Middle frontal gyrus (tissue), 1 donor: ENCODE measurements at regions not wholly inside any gene's neighbourhood (a gene's known extent, or its start where the extent isn't known, plus 50 kb on each side); places are given as distances from the start of the nearest gene placed in this dataset.
"Not testable (repeated sequence)": the region's sequence is repeated elsewhere in the genome, so short reads cannot be mapped to it uniquely, and the experiment has no call there.

Source experiments
- DNase-seq: peaks from one replicate; pipeline ENCODE4 v3.0.0-alpha.2; 2015; ENCODE audit warnings: low spot score; ENCODE audit errors: extremely low spot score

GRCh38 chr1:195763146-195763906 lies 844.9 kb downstream of the KCNT2 start:
- no peak for DNase-seq

DNA sequence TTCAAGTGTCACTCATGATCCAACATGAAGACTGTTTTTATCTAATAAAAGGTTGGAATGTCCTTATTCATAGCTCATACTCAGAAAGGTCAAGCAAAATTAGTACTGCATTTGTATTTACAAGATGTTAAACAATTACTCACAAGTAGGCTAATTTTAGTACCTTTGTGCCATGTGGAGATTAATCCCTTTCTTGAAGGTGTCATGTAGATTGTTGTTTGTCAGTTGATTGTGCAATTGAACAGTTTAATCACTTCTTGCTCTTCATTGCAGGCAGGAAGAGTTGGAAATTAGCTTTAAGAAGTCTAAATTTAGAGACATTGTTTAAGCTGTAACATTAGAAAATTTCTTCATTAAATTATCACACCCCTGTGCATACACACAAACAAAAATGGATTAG lies 847.1 kb downstream of the KCNT2 start:
- DNase-seq: no peak

- no peak for DNase-seq
Measured at GRCh38 chr1:195756109-195756508, 852.1 kb downstream of the KCNT2 start.

DNA sequence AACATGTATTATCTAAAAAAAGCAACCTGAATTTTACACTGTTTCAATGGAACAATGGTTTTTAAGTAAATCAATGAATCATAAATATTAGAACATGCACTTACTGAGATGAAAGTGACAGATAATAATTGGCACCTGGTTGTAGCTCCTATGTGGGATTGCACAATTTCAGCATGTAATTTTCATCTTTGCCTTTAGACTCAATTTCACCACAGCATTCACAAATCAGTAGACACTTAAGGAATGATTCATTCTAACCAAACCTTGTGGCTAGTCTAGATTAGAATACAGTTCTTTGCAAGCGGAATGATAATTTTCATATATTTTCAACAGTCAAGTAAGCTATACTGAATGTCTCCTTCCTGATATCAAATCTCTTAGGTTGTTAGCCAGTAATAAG lies 853.4 kb downstream of the KCNT2 start:
- DNase-seq: no peak

DNA sequence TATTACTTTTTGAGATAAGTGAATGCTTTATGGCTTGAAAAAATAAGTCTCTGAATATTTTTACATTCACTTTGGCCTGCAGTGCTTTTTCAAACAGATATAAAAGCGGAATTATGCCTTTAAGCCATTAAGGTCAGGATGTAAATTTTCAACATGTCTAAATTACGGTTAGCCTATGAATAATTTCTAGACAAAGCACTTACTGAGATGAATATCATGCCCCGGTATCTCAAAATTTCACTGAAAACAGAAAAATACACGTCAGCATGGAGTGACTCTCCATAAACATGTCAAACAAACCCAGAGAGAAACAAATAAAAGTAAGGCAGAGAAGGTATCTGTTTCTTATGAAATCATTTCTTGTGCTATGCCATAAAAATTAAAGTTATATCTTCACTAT lies 853.9 kb downstream of the KCNT2 start:
- DNase-seq: no peak

DNA sequence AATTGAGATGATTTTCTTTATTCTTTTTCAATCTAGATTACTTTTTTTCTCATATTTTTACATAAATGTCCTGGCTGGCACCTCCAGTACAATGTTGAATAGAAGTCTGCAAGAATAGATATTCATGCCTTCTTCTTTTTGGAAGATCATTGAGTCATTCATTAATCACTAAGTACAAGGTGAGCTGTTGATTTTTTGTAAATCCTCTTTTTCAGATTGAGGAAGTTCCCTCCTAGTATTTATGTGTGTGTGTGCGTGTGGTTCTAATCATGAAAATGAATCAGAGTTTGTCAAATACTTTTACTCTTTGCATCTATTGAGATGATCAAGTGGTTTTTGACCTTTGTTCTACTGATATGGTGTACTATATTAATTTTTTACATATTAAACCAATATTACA lies 859.3 kb downstream of the KCNT2 start:
- DNase-seq: no peak

DNA sequence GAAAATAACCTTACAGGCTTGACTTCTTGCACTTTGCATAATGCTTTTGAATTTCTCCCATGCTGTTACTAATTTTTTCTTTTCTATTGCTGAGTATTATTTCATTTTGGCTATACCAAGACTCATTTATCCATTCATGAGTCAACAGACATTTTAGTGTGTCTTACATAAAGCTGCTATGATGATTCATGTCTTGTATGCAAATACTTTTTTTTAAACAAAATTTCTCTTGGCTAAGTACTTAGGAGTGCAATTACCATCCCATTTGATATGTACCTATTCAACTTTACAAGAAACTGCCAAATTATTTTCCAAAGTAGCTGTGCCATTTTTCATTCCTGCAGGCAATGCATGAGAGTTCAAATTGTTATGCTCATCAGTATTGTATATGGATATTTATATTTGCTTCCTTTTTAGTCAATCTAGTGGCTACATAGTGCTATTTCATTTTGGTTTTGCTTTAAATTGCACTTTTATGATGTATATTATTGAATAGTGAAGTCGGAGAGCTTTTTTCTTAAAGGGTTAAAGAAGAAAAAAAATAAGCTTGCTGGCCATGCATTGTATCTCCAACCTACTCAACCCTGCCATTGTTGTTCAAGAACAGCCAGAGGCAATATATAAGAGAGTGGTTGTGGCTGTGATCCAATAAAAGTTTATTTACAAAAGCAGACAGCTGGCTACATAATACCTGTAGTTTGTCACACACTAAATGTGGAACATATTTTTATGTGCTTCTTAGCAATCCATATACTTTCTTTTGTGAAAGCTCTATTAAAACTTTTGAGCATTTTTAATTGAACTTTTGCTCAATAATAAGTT lies 862.8 kb downstream of the KCNT2 start:
- DNase-seq: no peak

- DNase-seq: no peak
Measured at GRCh38 chr1:195744256-195744655, 864.0 kb downstream of the KCNT2 start.

DNA sequence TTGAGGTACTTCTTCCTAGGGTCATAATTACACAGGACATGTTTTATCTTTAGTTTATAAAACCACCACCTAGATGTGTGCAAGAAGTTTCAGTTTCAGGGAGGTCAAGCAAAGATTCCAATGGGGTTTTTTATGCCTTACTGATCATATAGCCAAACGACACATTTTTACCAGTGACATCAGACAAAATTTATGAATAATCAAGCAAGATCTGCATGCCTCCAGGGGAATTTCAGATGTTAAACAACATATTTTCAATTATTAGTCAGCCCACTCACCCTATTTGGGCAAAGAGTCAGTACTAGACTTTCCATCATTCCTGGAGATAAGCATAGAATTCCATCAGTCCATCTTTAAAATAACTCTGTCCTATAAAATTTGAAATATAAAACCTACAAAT lies 867.4 kb downstream of the KCNT2 start:
- no peak for DNase-seq

GRCh38 chr1:195738966-195739650 lies 869.1 kb downstream of the KCNT2 start:
- DNase-seq: no peak

- no peak for DNase-seq
Measured at GRCh38 chr1:195735140-195735539, 873.1 kb downstream of the KCNT2 start.

DNA sequence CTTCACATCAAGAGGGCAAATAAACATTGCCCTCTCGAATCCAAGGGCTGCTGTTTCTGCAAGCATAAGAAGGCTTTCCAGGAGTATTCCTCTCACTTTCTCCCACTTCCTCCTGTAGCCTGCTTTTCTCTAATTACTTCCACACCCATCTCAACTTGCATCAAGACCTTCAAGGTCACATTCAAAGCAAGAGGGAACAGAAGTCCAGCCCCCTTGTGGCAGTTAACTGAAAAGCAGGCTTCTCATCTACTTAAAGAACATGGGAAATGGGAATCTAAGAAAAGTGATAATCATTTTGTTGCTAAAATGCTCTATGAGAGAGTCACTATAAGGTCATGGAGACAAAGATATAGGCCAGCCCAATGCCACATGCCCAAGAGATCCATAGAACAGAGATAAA lies 874.4 kb downstream of the KCNT2 start:
- DNase-seq: no peak

GRCh38 chr1:195733408-195733807 lies 874.8 kb downstream of the KCNT2 start:
- DNase-seq: no peak

GRCh38 chr1:195731385-195731784 lies 876.9 kb downstream of the KCNT2 start:
- DNase-seq: no peak

GRCh38 chr1:195723796-195724194 lies 884.4 kb downstream of the KCNT2 start:
- DNase-seq: no peak

- not testable (repeated sequence) for DNase-seq
Measured at GRCh38 chr1:195722852-195723795, 885.1 kb downstream of the KCNT2 start.

DNA sequence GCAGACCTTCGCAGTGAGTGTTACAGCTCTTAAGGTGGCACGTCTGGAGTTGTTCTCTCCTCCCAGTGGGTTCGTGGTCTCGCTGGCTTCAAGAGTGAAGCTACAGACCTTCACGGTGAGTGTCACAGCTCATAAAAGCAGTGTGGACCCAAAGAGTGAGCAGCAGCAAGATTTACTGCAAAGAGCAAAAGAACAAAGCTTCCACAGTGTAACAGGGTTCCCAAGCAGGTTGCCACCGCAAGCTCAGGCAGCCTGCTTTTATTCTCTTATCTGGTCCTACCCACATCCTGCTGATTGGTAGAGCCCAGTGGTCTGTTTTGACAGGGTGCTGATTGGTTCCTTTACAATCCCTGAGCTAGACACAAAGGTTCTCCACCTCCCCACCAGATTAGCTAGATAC lies 886.1 kb downstream of the KCNT2 start:
- not testable (repeated sequence) for DNase-seq

DNA sequence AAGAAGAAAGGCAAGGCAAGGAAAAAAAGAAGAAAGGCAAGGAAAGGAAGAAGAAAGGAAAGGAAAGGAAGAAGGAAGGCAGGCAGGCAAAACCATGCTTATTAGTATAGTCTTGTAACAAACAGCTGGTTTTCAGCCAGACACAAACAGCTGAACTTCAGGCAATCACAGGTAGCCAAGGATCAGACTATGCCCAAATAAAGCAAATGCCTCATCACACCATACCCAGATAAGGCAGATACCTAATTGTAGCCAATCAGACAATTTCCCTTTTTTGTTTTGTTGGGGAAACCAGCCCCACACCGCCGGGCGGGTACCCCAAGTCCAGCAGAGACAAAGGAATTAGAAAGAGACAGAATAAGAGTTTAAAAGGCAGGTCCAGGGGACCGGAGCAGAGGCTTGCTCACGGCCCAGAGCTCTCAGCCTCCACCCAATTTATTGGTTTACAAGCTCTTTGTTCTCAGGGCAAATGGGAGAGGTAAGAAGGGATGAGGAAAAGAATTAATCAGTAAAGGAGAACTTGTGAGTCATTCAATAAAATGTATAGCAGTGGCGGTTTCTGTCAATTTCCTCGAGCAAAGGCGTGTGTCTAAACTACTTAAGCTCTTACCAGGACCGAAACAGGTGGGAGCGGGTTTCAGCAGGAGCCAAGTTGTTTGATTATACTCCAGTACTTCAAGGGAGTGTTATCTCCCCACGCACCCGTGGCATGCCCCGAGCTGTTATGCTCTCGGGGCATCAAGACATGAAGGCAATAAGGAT lies 886.8 kb downstream of the KCNT2 start:
- DNase-seq: no peak

DNA sequence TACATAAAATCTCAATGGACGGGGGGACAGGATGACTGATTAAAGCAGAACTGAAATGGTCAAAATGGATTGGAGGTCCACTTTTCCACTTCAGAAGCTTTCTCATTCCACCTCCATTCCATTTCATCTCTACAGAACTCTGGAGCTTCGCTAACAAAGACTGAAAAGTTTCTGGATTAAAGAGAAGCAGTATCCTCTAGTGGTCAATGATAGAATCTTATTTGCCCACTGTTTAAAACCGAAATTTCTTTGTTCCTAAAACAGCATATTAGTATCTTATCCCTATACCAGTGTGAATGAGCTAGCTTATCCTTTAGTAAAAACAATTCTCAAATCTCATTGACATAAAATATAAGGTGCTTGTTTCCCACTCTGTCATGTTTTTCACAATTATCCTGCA lies 890.6 kb downstream of the KCNT2 start:
- DNase-seq: no peak

DNA sequence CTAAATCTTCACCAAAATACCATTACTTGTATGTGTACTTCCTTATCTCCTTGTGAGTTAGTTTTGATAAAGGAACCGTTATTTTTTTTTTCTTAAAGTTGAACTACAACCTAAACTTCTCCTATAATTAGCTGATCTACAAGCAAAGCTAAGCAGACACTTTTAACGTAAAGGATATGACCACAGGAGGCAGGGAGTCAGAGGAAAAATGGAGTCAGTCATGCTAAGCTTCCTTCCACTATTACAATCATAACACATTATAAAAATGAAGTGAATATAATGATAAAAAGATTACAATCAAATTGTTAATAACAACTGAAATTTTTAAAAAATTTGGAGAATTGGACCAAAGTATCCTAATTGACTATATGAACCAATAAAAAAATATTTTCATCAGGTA lies 892.6 kb downstream of the KCNT2 start:
- no peak for DNase-seq
